ENCODE measurements at regions not wholly inside any gene's neighbourhood (a gene's known extent, or its start where the extent isn't known, plus 50 kb on each side); places are given as distances from the start of the nearest gene placed in this dataset.

DNA sequence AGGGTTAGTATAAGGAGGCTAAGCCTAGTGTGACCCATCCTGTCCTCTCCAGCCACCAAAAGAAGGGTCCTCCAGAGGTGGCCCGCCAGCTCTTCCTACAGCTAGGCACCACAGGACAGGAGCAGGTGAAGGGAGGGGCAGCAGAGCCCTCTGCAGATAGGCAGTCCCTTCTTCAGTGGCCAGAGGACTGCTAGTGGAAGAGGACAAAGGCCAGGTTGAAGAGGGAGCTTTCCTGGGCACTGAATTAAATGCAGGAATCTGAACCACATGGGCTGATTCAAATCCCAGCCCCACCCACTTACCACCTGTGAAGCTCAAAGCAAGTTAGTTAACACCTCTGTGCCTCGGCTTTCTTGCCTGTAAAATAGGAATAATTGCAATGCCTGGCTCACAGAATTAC, 409.5 kb downstream of the NXPE2 start:
- H3K36me3 ChIP-seq (ENCODE audit: insufficient read depth, insufficient read length, low read length) = no peaks in the 10 kb centered on the region
- H3K27me3 ChIP-seq (ENCODE audit: insufficient read depth, insufficient read length) = no peaks in the 10 kb centered on the region
- H3K9ac ChIP-seq (ENCODE audit: insufficient read length, low read depth) = no peak overlapping the region
- no peak overlapping the region for H3K4me3 ChIP-seq (ENCODE audit: insufficient read length, low read depth)
- H3K9me3 ChIP-seq (ENCODE audit: insufficient read depth, low read length) = no peaks in the 10 kb centered on the region
- peak; percentile 20 for DNase-seq (ENCODE audit: low read depth, low spot score)
- peaks cover 8% of the 10 kb centered on the region for H3K4me1 ChIP-seq (ENCODE audit: insufficient read depth, insufficient read length)
- no peak for TF ChIP-seq SUZ12 (IDR thresholded peaks at IDR 0.05; ENCODE audit: extremely low read depth, insufficient read depth, insufficient read length)
- no peak for TF ChIP-seq YY1 (IDR thresholded peaks at IDR 0.05; ENCODE audit: insufficient read depth, insufficient read length)
- no peak for TF ChIP-seq ZNF274 (IDR thresholded peaks at IDR 0.05; ENCODE audit: low read depth, low read length)

- no peak for TF ChIP-seq SUZ12 (IDR thresholded peaks at IDR 0.05; ENCODE audit: extremely low read depth, insufficient read depth, insufficient read length)
- no peak for TF ChIP-seq YY1 (IDR thresholded peaks at IDR 0.05; ENCODE audit: insufficient read depth, insufficient read length)
- no peak for DNase-seq (ENCODE audit: low read depth, low spot score)
- Histone ChIP-seq H3K4me1 (ENCODE audit: insufficient read depth, insufficient read length) (no peaks in the 10 kb centered on the region), H3K4me3 (ENCODE audit: insufficient read length, low read depth) (no peak overlapping the region), H3K9ac (ENCODE audit: insufficient read length, low read depth) (no peak overlapping the region), H3K9me3 (ENCODE audit: insufficient read depth, low read length) (no peaks in the 10 kb centered on the region), H3K27me3 (ENCODE audit: insufficient read depth, insufficient read length) (no peaks in the 10 kb centered on the region), H3K36me3 (ENCODE audit: insufficient read depth, insufficient read length, low read length) (no peaks in the 10 kb centered on the region)
Observed at GRCh38 chr11:115092516-115092915, 411.7 kb downstream of the CADM1 start.

DNA sequence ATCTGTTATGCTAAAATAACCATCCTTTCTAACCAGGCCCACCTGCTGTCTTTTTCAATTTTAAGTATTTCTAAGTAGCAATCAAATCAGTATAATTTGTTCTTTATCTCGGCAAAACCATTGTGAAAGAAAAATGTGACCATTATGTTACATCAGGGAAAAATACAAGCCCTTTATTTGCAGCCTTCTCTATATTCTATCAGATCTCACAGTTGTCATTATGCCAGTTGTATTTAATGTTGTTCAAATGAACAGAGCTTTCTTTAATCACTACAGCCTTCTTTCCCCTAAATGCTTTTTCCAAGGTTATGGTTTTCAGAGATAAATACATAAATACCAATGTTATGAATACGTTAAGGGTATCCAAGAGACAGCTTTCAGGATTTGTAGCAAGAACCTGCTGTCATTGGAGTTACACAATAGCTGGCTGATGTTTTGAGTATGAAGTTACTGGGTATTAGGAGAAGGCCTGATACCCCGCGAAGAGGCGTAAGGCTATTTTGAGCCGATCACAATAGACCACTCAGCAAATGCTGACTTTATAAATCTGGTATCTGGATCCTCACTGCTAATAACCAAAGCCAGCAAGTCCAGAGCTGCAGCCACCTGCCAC, 406.3 kb downstream of the CADM1 start:
- Histone ChIP-seq H3K27me3 (ENCODE audit: insufficient read depth, insufficient read length) (no peaks in the 10 kb centered on the region), H3K9ac (ENCODE audit: insufficient read length, low read depth) (no peak overlapping the region), H3K4me1 (ENCODE audit: insufficient read depth, insufficient read length) (no peaks in the 10 kb centered on the region), H3K9me3 (ENCODE audit: insufficient read depth, low read length) (no peaks in the 10 kb centered on the region), H3K36me3 (ENCODE audit: insufficient read depth, insufficient read length, low read length) (no peaks in the 10 kb centered on the region), H3K4me3 (ENCODE audit: insufficient read length, low read depth) (no peak overlapping the region)
- no peak for TF ChIP-seq SUZ12 (IDR thresholded peaks at IDR 0.05; ENCODE audit: extremely low read depth, insufficient read depth, insufficient read length)
- no peak for TF ChIP-seq YY1 (IDR thresholded peaks at IDR 0.05; ENCODE audit: insufficient read depth, insufficient read length)
- no peak for TF ChIP-seq ZNF274 (IDR thresholded peaks at IDR 0.05; ENCODE audit: low read depth, low read length)
- DNase-seq (ENCODE audit: low read depth, low spot score) = no peak

DNA sequence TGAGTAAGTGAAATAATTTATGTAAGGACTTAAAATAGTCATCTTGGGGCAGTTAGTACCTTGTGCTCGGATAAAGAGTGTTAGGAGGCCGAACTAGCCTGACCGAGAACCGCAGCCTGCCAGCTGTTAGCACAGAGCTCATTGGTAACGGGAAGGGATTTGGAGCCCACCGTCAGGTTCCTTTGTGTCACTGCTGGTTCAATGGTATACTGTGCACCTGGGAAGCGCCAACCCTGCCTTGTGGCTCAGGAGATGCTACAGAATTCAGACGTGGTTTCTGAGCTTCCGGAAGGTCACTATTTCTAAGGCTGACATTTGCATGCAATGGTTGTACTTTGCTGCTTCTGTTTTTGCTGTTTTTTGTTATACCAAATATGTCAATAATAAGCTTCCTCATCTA, 403.5 kb downstream of the CADM1 start:
- Histone ChIP-seq H3K9ac (ENCODE audit: insufficient read length, low read depth) (no peak overlapping the region), H3K27me3 (ENCODE audit: insufficient read depth, insufficient read length) (no peaks in the 10 kb centered on the region), H3K4me3 (ENCODE audit: insufficient read length, low read depth) (no peak overlapping the region), H3K4me1 (ENCODE audit: insufficient read depth, insufficient read length) (no peaks in the 10 kb centered on the region), H3K9me3 (ENCODE audit: insufficient read depth, low read length) (no peaks in the 10 kb centered on the region), H3K36me3 (ENCODE audit: insufficient read depth, insufficient read length, low read length) (no peaks in the 10 kb centered on the region)
- no peak for DNase-seq (ENCODE audit: low read depth, low spot score)
- TF ChIP-seq SUZ12 (IDR thresholded peaks at IDR 0.05; ENCODE audit: extremely low read depth, insufficient read depth, insufficient read length) = no peak
- TF ChIP-seq ZNF274 (IDR thresholded peaks at IDR 0.05; ENCODE audit: low read depth, low read length) = no peak
- no peak for TF ChIP-seq YY1 (IDR thresholded peaks at IDR 0.05; ENCODE audit: insufficient read depth, insufficient read length)

- TF ChIP-seq ZNF274 (IDR thresholded peaks at IDR 0.05; ENCODE audit: low read depth, low read length) (no peak), SUZ12 (IDR thresholded peaks at IDR 0.05; ENCODE audit: extremely low read depth, insufficient read depth, insufficient read length) (no peak), YY1 (IDR thresholded peaks at IDR 0.05; ENCODE audit: insufficient read depth, insufficient read length) (no peak)
- Histone ChIP-seq H3K4me3 (ENCODE audit: insufficient read length, low read depth) (no peak overlapping the region), H3K4me1 (ENCODE audit: insufficient read depth, insufficient read length) (no peaks in the 10 kb centered on the region), H3K36me3 (ENCODE audit: insufficient read depth, insufficient read length, low read length) (no peaks in the 10 kb centered on the region), H3K9ac (ENCODE audit: insufficient read length, low read depth) (no peak overlapping the region), H3K9me3 (ENCODE audit: insufficient read depth, low read length) (no peaks in the 10 kb centered on the region), H3K27me3 (ENCODE audit: insufficient read depth, insufficient read length) (no peaks in the 10 kb centered on the region)
- DNase-seq (ENCODE audit: low read depth, low spot score) = no peak
Observed at GRCh38 chr11:115103921-115104320, 400.3 kb downstream of the CADM1 start.

- no peak overlapping the region for H3K9ac ChIP-seq (ENCODE audit: insufficient read length, low read depth)
- TF ChIP-seq YY1 (IDR thresholded peaks at IDR 0.05; ENCODE audit: insufficient read depth, insufficient read length) = no peak
- no peak for TF ChIP-seq ZNF274 (IDR thresholded peaks at IDR 0.05; ENCODE audit: low read depth, low read length)
- TF ChIP-seq SUZ12 (IDR thresholded peaks at IDR 0.05; ENCODE audit: extremely low read depth, insufficient read depth, insufficient read length) = no peak
- no peak overlapping the region for H3K4me3 ChIP-seq (ENCODE audit: insufficient read length, low read depth)
- no peak for DNase-seq (ENCODE audit: low read depth, low spot score)
- no peaks in the 10 kb centered on the region for H3K9me3 ChIP-seq (ENCODE audit: insufficient read depth, low read length)
- no peaks in the 10 kb centered on the region for H3K4me1 ChIP-seq (ENCODE audit: insufficient read depth, insufficient read length)
- H3K27me3 ChIP-seq (ENCODE audit: insufficient read depth, insufficient read length) = no peaks in the 10 kb centered on the region
- H3K36me3 ChIP-seq (ENCODE audit: insufficient read depth, insufficient read length, low read length) = no peaks in the 10 kb centered on the region
Observed at GRCh38 chr11:115104851-115105453, 399.3 kb downstream of the CADM1 start.

DNA sequence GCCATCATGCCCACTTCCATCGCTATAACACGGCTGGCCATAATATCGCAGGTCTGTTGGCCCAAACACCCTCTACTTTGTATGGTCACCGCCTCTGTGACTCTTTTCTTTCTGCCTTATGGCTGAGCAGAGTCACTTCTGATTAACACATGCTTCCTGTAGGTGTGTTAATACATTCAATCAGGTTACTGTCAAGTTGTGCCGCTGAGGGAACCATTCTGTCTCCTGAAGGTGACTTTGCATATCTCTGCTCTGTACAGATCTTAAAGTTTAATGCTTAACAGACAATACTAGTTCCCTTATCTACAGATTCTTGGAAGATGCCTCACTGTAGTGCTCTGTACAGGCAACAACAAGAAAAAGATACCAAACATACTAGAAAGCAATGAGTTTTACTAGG, 393.1 kb downstream of the CADM1 start:
- H3K4me3 ChIP-seq (ENCODE audit: insufficient read length, low read depth) = no peak overlapping the region
- no peak for DNase-seq (ENCODE audit: low read depth, low spot score)
- TF ChIP-seq ZNF274 (IDR thresholded peaks at IDR 0.05; ENCODE audit: low read depth, low read length) (no peak), YY1 (IDR thresholded peaks at IDR 0.05; ENCODE audit: insufficient read depth, insufficient read length) (no peak), SUZ12 (IDR thresholded peaks at IDR 0.05; ENCODE audit: extremely low read depth, insufficient read depth, insufficient read length) (no peak)

More for the DNA sequence above, 393.1 kb downstream of the CADM1 start:
- Histone ChIP-seq H3K27me3 (ENCODE audit: insufficient read depth, insufficient read length) (no peaks in the 10 kb centered on the region), H3K9ac (ENCODE audit: insufficient read length, low read depth) (no peak overlapping the region), H3K9me3 (ENCODE audit: insufficient read depth, low read length) (no peaks in the 10 kb centered on the region), H3K4me1 (ENCODE audit: insufficient read depth, insufficient read length) (no peaks in the 10 kb centered on the region), H3K36me3 (ENCODE audit: insufficient read depth, insufficient read length, low read length) (no peaks in the 10 kb centered on the region)

Data from NT2/D1 (cell line).